CD14-positive monocyte (primary cell): ENCODE measurements at regions not wholly inside any gene's neighbourhood (a gene's known extent, or its start where the extent isn't known, plus 50 kb on each side); places are given as distances from the start of the nearest gene placed in this dataset.

Experiments
- DNase-seq, 3 donors: peaks; one replicate each; pipeline ENCODE4 v3.0.0-alpha.2; 2011 to 2022
- H2AFZ ChIP-seq: 2 replicates; pipeline ENCODE4 v1.6.0; 2012; ENCODE audit warnings: mild to moderate bottlenecking, low read depth, low read length, inconsistent platforms; ENCODE audit not compliant: insufficient read depth, poor library complexity, severe bottlenecking
- H3K27ac ChIP-seq, 2 donors: 1 replicate in 1 of 2; 2 replicates in 1 of 2; pipeline ENCODE4 v1.5.1; 2012 to 2013; ENCODE audit warnings: low read length in 2 of 2, control low read depth in 1 of 2, inconsistent platforms in 1 of 2, low read depth in 1 of 2, mild to moderate bottlenecking in 1 of 2
- H3K27me3 ChIP-seq, 2 donors: one replicate each; pipeline versions ENCODE4 v1.6.0 to v1.6.1; 2011 to 2013; ENCODE audit warnings: low read length in 2 of 2; ENCODE audit not compliant: control insufficient read depth in 2 of 2, insufficient read depth in 2 of 2
- H3K36me3 ChIP-seq, 2 donors: replicated peaks in 1 of 2; 1 replicate in 1 of 2; 2 replicates in 1 of 2; pipeline versions ENCODE4 v1.5.1 to v1.6.1; 2012 to 2013; ENCODE audit warnings: low read length in 2 of 2, control low read depth in 1 of 2, inconsistent platforms in 1 of 2, mild to moderate bottlenecking in 1 of 2; ENCODE audit not compliant: insufficient read depth in 2 of 2, control insufficient read depth in 1 of 2
- H3K4me1 ChIP-seq, 2 donors: 1 replicate in 1 of 2; 2 replicates in 1 of 2; pipeline versions ENCODE4 v1.5.1 to v1.6.1; 2012 to 2013; ENCODE audit warnings: low read length in 2 of 2, control low read depth in 1 of 2, inconsistent platforms in 1 of 2, mild to moderate bottlenecking in 1 of 2, moderate library complexity in 1 of 2; ENCODE audit not compliant: insufficient read depth in 2 of 2, control insufficient read depth in 1 of 2
- H3K4me2 ChIP-seq: replicated peaks from 2 replicates; pipeline ENCODE3; 2012; ENCODE audit warnings: low read length, moderate library complexity, mild to moderate bottlenecking; ENCODE audit not compliant: poor library complexity, severe bottlenecking; ENCODE audit errors: extremely low read depth
- H3K4me3 ChIP-seq, 3 experiments: fragments of 200-600 bp in 1 of 3; sonication (generic) in 1 of 3; replicated peaks in 1 of 3; 1 replicate in 2 of 3; 2 replicates in 1 of 3; pipeline ENCODE4 v1.5.1; 2011 to 2013; ENCODE audit warnings: low read length in 3 of 3, mild to moderate bottlenecking in 3 of 3, control low read depth in 2 of 3, low read depth in 2 of 3, inconsistent platforms in 1 of 3, moderate library complexity in 1 of 3
- H3K79me2 ChIP-seq: 2 replicates; pipeline ENCODE4 v1.6.0; 2012; ENCODE audit warnings: mild to moderate bottlenecking, control low read depth, inconsistent platforms, low read length, moderate library complexity; ENCODE audit not compliant: insufficient read depth
- H3K9ac ChIP-seq: 2 replicates; pipeline ENCODE4 v1.6.0; 2017; ENCODE audit warnings: low read length, mild to moderate bottlenecking; ENCODE audit not compliant: insufficient read depth, poor library complexity, severe bottlenecking
- H3K9me3 ChIP-seq, 2 donors: replicated peaks in 1 of 2; 1 replicate in 1 of 2; 2 replicates in 1 of 2; pipeline versions ENCODE4 v1.5.1 to v1.6.1; 2012 to 2013; ENCODE audit warnings: low read length in 2 of 2, control low read depth in 1 of 2; ENCODE audit not compliant: control insufficient read depth in 1 of 2, insufficient read depth in 1 of 2
- H4K20me1 ChIP-seq: 2 replicates; pipeline ENCODE4 v1.6.0; 2012; ENCODE audit warnings: mild to moderate bottlenecking, low read length, control low read depth, moderate library complexity; ENCODE audit not compliant: insufficient read depth
- H3K27ac Mint-ChIP-seq, 7 donors: one replicate each; pipeline ENCODE4 v1.8.0; 2020; ENCODE audit warnings: mild to moderate bottlenecking in 7 of 7, mixed read lengths in 7 of 7, moderate library complexity in 6 of 7, inconsistent platforms in 2 of 7
- H3K27me3 Mint-ChIP-seq, 3 donors: one replicate each; pipeline ENCODE4 v1.8.0; 2021 to 2022; ENCODE audit warnings: low read depth in 3 of 3, mild to moderate bottlenecking in 3 of 3, mixed read lengths in 3 of 3, moderate library complexity in 3 of 3, inconsistent platforms in 1 of 3
- H3K36me3 Mint-ChIP-seq, 2 donors: one replicate each; pipeline ENCODE4 v1.8.0; 2020; ENCODE audit warnings: mixed read lengths in 2 of 2, inconsistent platforms in 1 of 2, mild to moderate bottlenecking in 1 of 2
- H3K4me1 Mint-ChIP-seq: one replicate; pipeline ENCODE4 v1.8.0; 2020; ENCODE audit warnings: mild to moderate bottlenecking, mixed read lengths
- H3K4me3 Mint-ChIP-seq, 2 donors: one replicate each; pipeline ENCODE4 v1.8.0; 2020; ENCODE audit warnings: mild to moderate bottlenecking in 2 of 2, mixed read lengths in 2 of 2, moderate library complexity in 1 of 2
- H3K9me3 Mint-ChIP-seq, 7 donors: one replicate each; pipeline ENCODE4 v1.8.0; 2020 to 2022; ENCODE audit warnings: mixed read lengths in 7 of 7, mild to moderate bottlenecking in 6 of 7, moderate library complexity in 6 of 7, inconsistent platforms in 2 of 7
- CTCF ChIP-seq: fragments of 200-600 bp; IDR thresholded peaks from one replicate; pipeline ENCODE4 v1.8.0; 2022; ENCODE audit warnings: antibody characterized with exemption, mild to moderate bottlenecking
- WGBS: methylation state at CpG from one replicate; pipeline ENCODE4 v1.1.5; 2013; ENCODE audit warnings: missing lambda C conversion rate; ENCODE audit not compliant: insufficient coverage; 5-methylcytosine and 5-hydroxymethylcytosine counted together
- intact Hi-C, 2 donors: fragments of 100-400 bp; cut with micrococcal nuclease; formaldehyde crosslinking; loops; one replicate each; pipeline versions ENCODE4 v1.15.0 to v1.15.1; 2023

- H3K27me3 ChIP-seq: no peaks in the 10 kb centered on the region
- no peak overlapping the region for H3K27ac Mint-ChIP-seq
- no peaks in the 10 kb centered on the region for H3K36me3 ChIP-seq
- intact Hi-C loops: no loop called here
- no peaks in the 10 kb centered on the region for H4K20me1 ChIP-seq
- peaks cover 0 to 3% (median 0%) of the 10 kb centered on the region in 3 donors for H3K27me3 Mint-ChIP-seq
- no peak overlapping the region for H3K4me3 ChIP-seq
- H3K79me2 ChIP-seq: no peaks in the 10 kb centered on the region
- no peaks in the 10 kb centered on the region for H3K36me3 Mint-ChIP-seq
- H3K4me1 ChIP-seq: no peaks in the 10 kb centered on the region
- no peak overlapping the region for H3K4me2 ChIP-seq
- no peak overlapping the region for H3K9ac ChIP-seq
- no peak for TF ChIP-seq CTCF
- no peaks in the 10 kb centered on the region for H3K9me3 ChIP-seq
- H3K4me1 Mint-ChIP-seq: no peaks in the 10 kb centered on the region
- no peak for DNase-seq
- no peak overlapping the region for H2AFZ ChIP-seq
- H3K27ac ChIP-seq: no peak overlapping the region
- H3K9me3 Mint-ChIP-seq: no peaks in the 10 kb centered on the region
- H3K4me3 Mint-ChIP-seq: no peak overlapping the region
Measured at GRCh38 chr4:149031399-149031798, 589.2 kb upstream of the NR3C2 start.

GRCh38 chr4:149029056-149029651 is 586.9 kb upstream of the NR3C2 start:
- no peak for TF ChIP-seq CTCF
- H3K36me3 ChIP-seq: no peaks in the 10 kb centered on the region
- intact Hi-C loops: no loop called here
- no peak overlapping the region for H3K9ac ChIP-seq
- no peak overlapping the region for H3K4me3 ChIP-seq
- no peaks in the 10 kb centered on the region for H4K20me1 ChIP-seq
- H3K4me2 ChIP-seq: no peak overlapping the region
- H2AFZ ChIP-seq: no peak overlapping the region
- Mint-ChIP-seq H3K4me3 (no peak overlapping the region), H3K9me3 (no peaks in the 10 kb centered on the region), H3K27ac (no peak overlapping the region), H3K36me3 (no peaks in the 10 kb centered on the region), H3K27me3 (no peaks in the 10 kb centered on the region), H3K4me1 (no peaks in the 10 kb centered on the region)
- H3K9me3 ChIP-seq: no peaks in the 10 kb centered on the region
- H3K79me2 ChIP-seq: no peaks in the 10 kb centered on the region
- no peaks in the 10 kb centered on the region for H3K4me1 ChIP-seq
- no peaks in the 10 kb centered on the region for H3K27me3 ChIP-seq
- DNase-seq: no peak
- WGBS: 33% methylated on average over 1 of the region's 4 CpGs
- H3K27ac ChIP-seq: no peak overlapping the region
